HG02642 (cell line): ENCODE measurements at regions not wholly inside any gene's neighbourhood (a gene's known extent, or its start where the extent isn't known, plus 50 kb on each side); places are given as distances from the start of the nearest gene placed in this dataset.

ENCODE experiments used
- ATAC-seq: cut with Tn5 transposase; IDR thresholded peaks from one replicate; pipeline ENCODE4 v1.9.1; 2021; ENCODE audit warnings: mild to moderate bottlenecking; ENCODE audit not compliant: unreplicated experiment, poor library complexity

- no peak for ATAC-seq
Measured at GRCh38 chr4:23943478-23943877, 53.6 kb upstream of the PPARGC1A start.

GRCh38 chr4:23942471-23942870 is 52.6 kb upstream of the PPARGC1A start:
- ATAC-seq, result no peak
